NCI-H1694 (cell line): ENCODE measurements at regions not wholly inside any gene's neighbourhood (a gene's known extent, or its start where the extent isn't known, plus 50 kb on each side); places are given as distances from the start of the nearest gene placed in this dataset.

Experiments used
- DNase-seq: peaks from one replicate; lab custom pipeline; 2025; lab: John Stamatoyannopoulos, UW

GRCh38 chr16:73212431-73212830 is 164.5 kb upstream of the ZFHX3 start:
- DNase-seq = no peak

DNA sequence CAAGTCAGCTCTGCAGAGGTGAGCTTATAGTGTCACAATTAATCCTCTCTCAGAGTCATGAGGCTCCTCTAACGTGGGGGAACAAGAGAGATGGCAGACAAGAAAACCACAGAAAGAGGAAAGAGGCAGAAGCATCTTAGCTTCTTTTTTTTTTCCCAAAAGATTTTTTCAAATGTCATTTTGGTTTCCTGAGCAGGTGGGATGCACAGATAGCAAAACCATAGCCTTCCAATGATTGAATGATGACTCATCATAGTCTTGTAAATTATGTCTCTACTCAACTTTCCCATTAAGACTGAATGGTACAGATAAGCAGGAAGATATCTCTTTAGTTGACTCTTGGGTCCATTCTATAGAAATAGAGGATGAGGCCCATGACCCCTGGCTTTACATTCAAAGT is 162.8 kb upstream of the ZFHX3 start:
- no peak for DNase-seq

DNA sequence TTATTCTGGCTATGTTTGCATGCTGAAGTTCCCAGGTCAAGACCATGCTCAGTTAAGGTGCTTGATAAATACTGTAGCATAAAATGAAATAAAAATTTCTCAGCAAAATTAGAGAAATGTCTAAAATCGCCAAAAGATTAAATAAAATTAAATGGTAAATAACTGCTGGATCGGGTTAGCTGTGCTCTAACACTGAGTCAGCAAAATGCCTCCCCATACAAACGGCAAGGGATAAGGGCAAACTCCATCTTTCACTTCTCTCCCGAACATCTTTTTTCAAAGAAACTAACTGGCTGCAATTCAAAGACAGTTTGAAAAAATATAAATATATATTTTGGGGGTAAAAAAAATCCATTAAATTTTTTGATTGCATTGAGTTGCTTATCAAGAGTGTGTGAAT is 162.2 kb upstream of the ZFHX3 start:
- DNase-seq = no peak

DNA sequence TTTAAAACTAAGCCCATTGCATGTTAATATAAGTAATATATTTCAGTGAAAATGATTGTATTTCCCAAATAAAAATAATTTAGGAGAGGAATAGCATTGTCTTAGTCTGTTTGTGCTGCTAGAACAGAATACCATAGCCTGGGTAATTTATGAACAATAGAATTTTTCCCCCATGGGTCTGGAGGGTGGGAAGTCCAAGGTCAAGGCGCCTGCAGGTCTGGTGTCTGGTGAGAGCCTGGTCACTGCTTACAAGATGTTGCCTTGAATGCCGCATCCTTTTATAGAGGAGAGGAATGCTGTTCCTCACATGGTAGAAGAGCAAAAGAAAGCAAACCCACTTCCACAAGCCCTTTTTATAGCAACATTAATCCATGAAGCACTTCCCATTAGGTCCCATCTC is 161.3 kb upstream of the ZFHX3 start:
- DNase-seq = no peak

DNA sequence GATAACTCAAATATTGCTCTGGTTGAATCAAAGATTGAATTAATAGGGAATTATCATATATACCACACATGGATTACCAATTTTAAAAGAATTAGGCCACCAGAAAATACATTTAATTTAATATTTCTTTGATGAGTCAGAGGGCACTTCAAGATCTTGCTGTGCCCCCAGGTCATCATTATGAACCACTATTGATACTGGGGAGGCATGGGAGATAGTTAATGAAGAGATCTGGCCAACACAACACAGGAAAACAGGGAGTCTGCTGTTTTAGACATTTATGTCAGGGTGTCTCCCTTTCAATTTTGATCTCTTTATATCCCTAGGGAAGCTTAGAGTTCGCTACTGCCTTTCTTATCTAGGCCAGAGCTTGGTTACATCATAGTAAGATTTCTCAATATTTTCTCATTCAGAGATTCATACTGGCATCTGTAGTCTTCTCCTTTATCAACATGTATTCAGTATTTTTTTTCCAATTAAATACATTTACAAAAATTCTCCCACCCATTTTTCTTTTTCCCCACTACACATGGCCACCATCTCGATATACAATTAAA is 158.3 kb upstream of the ZFHX3 start:
- DNase-seq = no peak

- no peak for DNase-seq
Measured at GRCh38 chr16:73205153-73205886, 157.4 kb upstream of the ZFHX3 start.

DNA sequence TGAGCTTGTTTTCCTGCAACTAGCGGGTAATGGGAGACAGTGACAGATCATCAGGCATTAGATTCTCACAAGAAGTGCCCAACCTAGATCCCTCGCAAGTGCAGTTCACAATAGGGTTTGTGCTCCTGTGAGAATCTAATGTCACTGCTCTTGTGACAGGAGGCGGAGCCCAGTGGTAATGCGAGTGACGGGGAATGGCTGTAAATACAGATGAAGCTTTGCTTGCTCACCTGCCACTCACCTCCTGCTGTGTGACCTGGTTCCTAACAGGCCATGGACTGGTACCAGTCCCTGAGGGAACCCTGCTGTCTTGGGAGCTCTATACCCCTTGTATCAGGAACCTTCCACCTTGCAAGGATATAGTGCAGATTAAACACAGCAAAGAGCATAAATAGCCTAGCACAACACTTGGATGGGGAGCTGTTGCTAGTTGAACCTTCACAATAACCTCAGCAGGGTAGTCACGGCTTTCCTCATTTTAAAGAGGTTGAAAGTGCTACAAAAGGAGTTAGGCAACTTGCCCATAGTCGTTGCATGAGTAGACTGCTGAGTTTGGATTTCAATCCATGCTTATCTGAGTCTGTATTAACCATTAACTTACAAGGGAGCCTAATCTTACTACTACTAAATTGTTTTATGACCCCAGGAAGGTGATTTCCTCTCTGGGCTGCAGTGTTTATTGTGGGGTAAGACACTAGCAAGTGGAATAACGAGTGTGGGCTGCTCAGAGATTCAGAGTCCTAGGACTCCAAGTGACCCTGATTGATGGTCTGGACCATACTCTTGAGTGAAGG is 156.6 kb upstream of the ZFHX3 start:
- no peak for DNase-seq

- peak; percentile 86 for DNase-seq
Measured at GRCh38 chr16:73202161-73202729, 154.3 kb upstream of the ZFHX3 start.

GRCh38 chr16:73199214-73199613 is 151.3 kb upstream of the ZFHX3 start:
- no peak for DNase-seq

GRCh38 chr16:73198481-73198880 is 150.6 kb upstream of the ZFHX3 start:
- no peak for DNase-seq

GRCh38 chr16:73197598-73197997 is 149.7 kb upstream of the ZFHX3 start:
- DNase-seq = no peak

GRCh38 chr16:73196670-73197069 is 148.7 kb upstream of the ZFHX3 start:
- peak; percentile 28 for DNase-seq

GRCh38 chr16:73193464-73193863 is 145.5 kb upstream of the ZFHX3 start:
- DNase-seq = no peak

DNA sequence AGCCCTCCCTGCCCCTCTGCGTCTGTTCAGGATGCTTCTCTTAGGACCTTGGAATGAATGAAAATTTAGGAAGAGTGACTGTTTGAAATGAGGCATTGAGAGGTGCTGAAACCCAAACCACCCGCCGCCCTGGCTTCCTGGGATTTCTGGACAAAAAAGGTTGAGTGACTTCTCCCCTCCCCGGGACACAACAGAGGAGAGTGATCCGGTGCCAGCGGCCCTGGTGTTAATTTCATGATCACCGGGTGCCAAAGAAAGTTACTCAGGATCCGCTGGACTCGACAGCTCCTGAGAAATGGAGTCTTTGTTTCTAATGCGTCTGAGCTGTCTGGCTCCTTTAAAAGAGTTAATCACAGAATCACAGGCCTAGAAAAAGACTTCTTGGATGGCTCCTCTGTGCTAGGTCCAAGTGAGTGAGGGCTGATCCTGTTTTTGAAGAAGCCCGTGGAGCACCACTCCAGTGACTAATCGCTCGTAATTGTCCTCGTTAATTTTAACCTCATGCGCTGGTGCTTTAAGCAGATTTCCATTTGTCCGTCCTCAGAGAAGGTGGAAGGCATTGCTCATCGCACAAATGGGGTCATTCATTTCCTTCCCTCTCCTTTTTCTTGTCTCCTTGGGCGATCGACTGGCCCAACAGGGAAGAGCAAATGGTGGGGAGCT is 144.4 kb upstream of the ZFHX3 start:
- no peak for DNase-seq

GRCh38 chr16:73191660-73192046 is 143.7 kb upstream of the ZFHX3 start:
- DNase-seq = no peak

DNA sequence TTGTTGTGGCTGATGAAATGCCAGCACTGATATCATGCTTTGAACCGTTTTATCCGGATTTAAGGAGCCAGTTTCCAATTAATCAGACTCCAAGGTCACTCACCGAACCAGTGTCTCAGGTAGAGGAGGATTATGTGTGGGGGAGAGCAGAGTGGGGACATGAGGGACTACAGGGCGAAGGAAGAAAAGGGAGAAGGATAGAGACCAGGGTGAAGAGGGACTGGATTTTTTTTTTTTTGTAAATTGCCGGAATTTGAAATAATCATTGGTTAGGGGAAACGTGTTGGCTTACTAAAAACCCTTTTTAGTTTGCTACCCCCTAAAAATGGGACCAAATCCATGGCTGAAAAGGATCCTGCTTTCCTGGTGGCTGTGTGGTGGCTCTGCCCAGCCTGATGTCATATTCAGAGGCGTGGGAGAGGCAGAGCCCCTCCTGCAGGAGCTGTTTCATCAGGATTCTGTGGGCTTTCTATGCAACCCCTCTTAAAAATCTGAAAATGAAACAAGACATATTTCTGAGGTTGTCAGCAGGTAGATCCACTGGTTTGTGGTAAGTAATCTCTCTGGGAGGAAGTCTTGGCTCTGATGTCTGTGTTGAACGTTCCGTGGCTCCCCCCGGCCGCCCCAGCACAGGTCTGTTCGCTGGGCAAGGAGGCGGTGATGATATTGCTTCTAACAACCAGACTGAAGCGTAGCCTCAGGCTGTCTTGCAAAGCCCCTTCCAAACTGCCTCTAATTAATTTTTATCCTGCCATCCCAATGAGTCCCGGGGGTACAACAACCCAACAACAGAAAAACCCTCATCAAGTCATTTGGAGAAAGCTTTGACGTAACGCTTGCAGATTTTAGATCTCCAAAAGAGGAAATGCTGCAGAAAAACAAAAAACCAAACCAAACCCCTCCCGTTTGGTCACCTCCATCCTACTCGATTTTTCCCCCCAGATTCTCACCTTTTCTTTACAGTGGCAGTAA is 143.0 kb upstream of the ZFHX3 start:
- no peak for DNase-seq

- no peak for DNase-seq
Measured at GRCh38 chr16:73190256-73190655, 142.3 kb upstream of the ZFHX3 start.

GRCh38 chr16:73189136-73189535 is 141.2 kb upstream of the ZFHX3 start:
- no peak for DNase-seq

DNA sequence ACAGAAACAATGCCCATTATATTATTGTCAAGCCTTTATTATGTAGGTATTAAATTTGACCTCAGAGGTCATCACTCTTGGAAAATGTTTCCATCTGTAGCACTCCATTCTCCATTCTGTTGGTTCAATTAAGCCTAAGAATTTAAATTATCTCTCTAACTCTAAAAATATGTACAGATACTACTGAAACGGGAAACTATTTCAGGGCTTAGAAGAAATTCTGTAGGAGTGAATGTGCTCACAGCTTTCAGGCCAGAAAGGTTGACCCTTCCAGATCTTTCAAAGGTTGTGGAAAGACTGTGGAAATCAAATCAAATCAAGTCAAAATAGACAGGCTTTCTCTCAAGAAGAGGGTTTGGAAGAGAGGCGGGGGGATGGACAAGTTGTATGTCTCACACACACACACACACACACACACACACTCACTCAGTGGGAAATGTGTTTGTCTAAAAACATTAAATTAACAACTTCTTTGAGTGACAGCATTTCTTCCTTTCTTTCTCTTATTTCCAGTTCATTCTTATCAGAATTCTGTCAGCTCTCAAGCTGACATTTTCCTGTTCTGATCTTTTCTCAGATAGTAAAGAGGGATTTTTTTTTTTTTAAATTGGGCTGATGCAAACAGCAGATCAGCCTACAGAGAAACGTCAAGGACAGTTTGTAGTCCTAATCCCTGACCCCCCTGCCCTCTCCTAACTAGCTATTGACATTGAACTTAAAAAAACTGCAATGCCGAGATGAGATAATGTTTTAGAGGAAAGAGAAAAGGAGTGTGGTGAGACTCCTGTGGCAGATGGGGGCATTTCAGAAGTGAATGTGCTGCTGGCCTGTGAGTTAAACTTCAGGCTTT is 139.0 kb upstream of the ZFHX3 start:
- DNase-seq = no peak

DNA sequence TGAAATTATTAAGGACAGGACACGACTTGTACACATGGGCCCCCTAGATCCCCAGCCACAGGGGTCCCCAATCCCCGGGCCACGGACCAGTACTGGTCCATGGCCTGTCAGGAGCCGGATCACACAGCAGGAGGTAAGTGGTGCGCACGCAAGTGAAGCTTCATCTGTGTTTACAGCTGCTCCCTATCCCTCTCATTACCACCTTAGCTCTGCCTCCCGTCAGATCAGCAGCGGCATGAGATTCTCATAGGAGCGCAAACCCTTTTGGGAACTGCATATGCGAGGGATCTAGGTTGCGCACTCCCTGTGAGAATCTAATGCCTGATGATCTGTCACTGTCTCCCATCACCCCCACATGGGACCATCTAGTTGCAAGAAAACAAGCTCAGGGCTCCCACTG is 137.8 kb upstream of the ZFHX3 start:
- no peak for DNase-seq
